Caco-2 (cell line): ENCODE measurements at regions not wholly inside any gene's neighbourhood (a gene's known extent, or its start where the extent isn't known, plus 50 kb on each side); places are given as distances from the start of the nearest gene placed in this dataset.

Experiments
- BruUV-seq: library from RNA; stranded (reverse); fragments of 400-500 nt; replicated peaks from 2 replicates; lab custom pipeline; 2021; lab: Mats Ljungman, UMichigan
- CTCF ChIA-PET: fragments of 300-600 bp; sonication (Branson Sonifier 250); formaldehyde crosslinking; loops from one replicate; lab custom pipeline; 2022; ENCODE audit warnings: antibody characterized with exemption; lab: Charles Lee
- POLR2A ChIA-PET: fragments of 300-600 bp; sonication (Branson Sonifier 250); formaldehyde crosslinking; loops from one replicate; lab custom pipeline; 2022; ENCODE audit warnings: antibody characterized with exemption; lab: Charles Lee
- DNase-seq, 2 experiments: peaks; one replicate each; pipeline versions ENCODE4 v3.0.0 to v3.0.0-alpha.2; 2020 to 2022
- H3K27me3 ChIP-seq: replicated peaks from 2 replicates; pipeline ENCODE4 v1.6.0; 2011; ENCODE audit warnings: low read length; ENCODE audit not compliant: control insufficient read depth, insufficient read depth
- H3K36me3 ChIP-seq: 2 replicates; pipeline ENCODE4 v1.5.1; 2011; ENCODE audit warnings: low read length; ENCODE audit not compliant: control insufficient read depth, insufficient read depth
- H3K4me1 ChIP-seq: fragments of 250-450 bp; sonication (Bioruptor Pico); 2 replicates; pipeline ENCODE4 v1.5.1; 2020; ENCODE audit warnings: mild to moderate bottlenecking
- H3K4me3 ChIP-seq: 2 replicates; pipeline ENCODE4 v1.5.1; 2011; ENCODE audit warnings: low read depth, mild to moderate bottlenecking, control low read depth, low read length
- H3K9me3 ChIP-seq: fragments of 250-450 bp; sonication (Bioruptor Pico); 2 replicates; pipeline ENCODE4 v1.5.1; 2020; ENCODE audit warnings: mild to moderate bottlenecking, moderate library complexity
- H3K27ac Mint-ChIP-seq: one replicate; pipeline ENCODE4 v1.8.0; 2022; ENCODE audit warnings: mixed read lengths; ENCODE audit not compliant: unreplicated experiment
- H3K27me3 Mint-ChIP-seq: one replicate; pipeline ENCODE4 v1.8.0; 2022; ENCODE audit warnings: mixed read lengths; ENCODE audit not compliant: insufficient read depth, unreplicated experiment
- H3K36me3 Mint-ChIP-seq: one replicate; pipeline ENCODE4 v1.8.0; 2022; ENCODE audit warnings: mild to moderate bottlenecking, mixed read lengths; ENCODE audit not compliant: insufficient read depth, unreplicated experiment
- H3K4me1 Mint-ChIP-seq: one replicate; pipeline ENCODE4 v1.8.0; 2022; ENCODE audit warnings: low read depth, mixed read lengths; ENCODE audit not compliant: unreplicated experiment
- H3K4me3 Mint-ChIP-seq: one replicate; pipeline ENCODE4 v1.8.0; 2022; ENCODE audit warnings: mild to moderate bottlenecking, moderate library complexity, mixed read lengths; ENCODE audit not compliant: unreplicated experiment
- H3K9me3 Mint-ChIP-seq: one replicate; pipeline ENCODE4 v1.8.0; 2022; ENCODE audit warnings: mixed read lengths; ENCODE audit not compliant: unreplicated experiment
- CTCF ChIP-seq, 2 experiments: fragments of 200-600 bp in 1 of 2; IDR thresholded peaks; 1 replicate in 1 of 2; 2 replicates in 1 of 2; pipeline versions ENCODE4 v1.5.1 to v1.8.0; 2011 to 2022; ENCODE audit warnings: antibody characterized with exemption in 1 of 2, control low read depth in 1 of 2, inconsistent platforms in 1 of 2, low read depth in 1 of 2, low read length in 1 of 2, mild to moderate bottlenecking in 1 of 2, moderate library complexity in 1 of 2; ENCODE audit not compliant: insufficient read depth in 1 of 2, severe bottlenecking in 1 of 2, unreplicated experiment in 1 of 2
- intact Hi-C: fragments of 100-400 bp; cut with micrococcal nuclease; formaldehyde crosslinking; loops from one replicate; pipeline ENCODE4 v1.10.0; 2022; ENCODE audit not compliant: unreplicated experiment

- H3K4me3 ChIP-seq, result no peak overlapping the region
- no peak for TF ChIP-seq CTCF (IDR thresholded peaks at IDR 0.05; ENCODE audit: insufficient read depth in 1 of 2, low read depth in 1 of 2, low read length in 1 of 2, severe bottlenecking in 1 of 2, unreplicated experiment in 1 of 2)
- ChIA-PET CTCF (no interaction called here), POLR2A (no interaction called here)
- H3K9me3 Mint-ChIP-seq, result no peaks in the 10 kb centered on the region
- intact Hi-C loops, result no loop called here
- H3K36me3 Mint-ChIP-seq, result no peaks in the 10 kb centered on the region
- H3K36me3 ChIP-seq, result no peaks in the 10 kb centered on the region
- H3K27ac Mint-ChIP-seq, result no peak overlapping the region
- no peaks in the 10 kb centered on the region for H3K4me1 ChIP-seq
- H3K4me3 Mint-ChIP-seq, result no peak overlapping the region
- H3K27me3 Mint-ChIP-seq, result peaks cover 3% of the 10 kb centered on the region
- no peaks in the 10 kb centered on the region for H3K4me1 Mint-ChIP-seq
- H3K27me3 ChIP-seq, result no peaks in the 10 kb centered on the region
- no peaks in the 10 kb centered on the region for H3K9me3 ChIP-seq
- no TSS peak for BruUV-seq
- DNase-seq, result no peak
These were observed 150.4 kb upstream of the GAREM1 start for GRCh38 chr18:32621034-32621433.

- no peak overlapping the region for H3K4me3 Mint-ChIP-seq
- H3K9me3 Mint-ChIP-seq, result no peaks in the 10 kb centered on the region
- CTCF ChIA-PET, result no interaction called here
- no peaks in the 10 kb centered on the region for H3K27me3 Mint-ChIP-seq
- no peak for TF ChIP-seq CTCF (IDR thresholded peaks at IDR 0.05; ENCODE audit: insufficient read depth in 1 of 2, low read depth in 1 of 2, low read length in 1 of 2, severe bottlenecking in 1 of 2, unreplicated experiment in 1 of 2)
- H3K36me3 Mint-ChIP-seq, result no peaks in the 10 kb centered on the region
- Histone ChIP-seq H3K4me1 (no peaks in the 10 kb centered on the region), H3K36me3 (no peaks in the 10 kb centered on the region), H3K27me3 (no peaks in the 10 kb centered on the region), H3K4me3 (no peak overlapping the region), H3K9me3 (no peaks in the 10 kb centered on the region)
- BruUV-seq, result no TSS peak
- no peak overlapping the region for H3K27ac Mint-ChIP-seq
- POLR2A ChIA-PET, result no interaction called here
- intact Hi-C loops, result no loop called here
- H3K4me1 Mint-ChIP-seq, result no peaks in the 10 kb centered on the region
- no peak for DNase-seq
These were observed 147.9 kb upstream of the GAREM1 start for GRCh38 chr18:32618546-32618945.

- POLR2A ChIA-PET, result no interaction called here
- Mint-ChIP-seq H3K9me3 (no peaks in the 10 kb centered on the region), H3K4me1 (no peaks in the 10 kb centered on the region), H3K36me3 (no peaks in the 10 kb centered on the region), H3K4me3 (no peak overlapping the region), H3K27me3 (no peaks in the 10 kb centered on the region), H3K27ac (no peak overlapping the region)
- Histone ChIP-seq H3K9me3 (no peaks in the 10 kb centered on the region), H3K27me3 (no peaks in the 10 kb centered on the region), H3K36me3 (no peaks in the 10 kb centered on the region), H3K4me1 (no peaks in the 10 kb centered on the region), H3K4me3 (no peak overlapping the region)
- no peak for DNase-seq
- intact Hi-C loops, result no loop called here
- no TSS peak for BruUV-seq
- CTCF ChIA-PET, result no interaction called here
- no peak for TF ChIP-seq CTCF (IDR thresholded peaks at IDR 0.05; ENCODE audit: insufficient read depth in 1 of 2, low read depth in 1 of 2, low read length in 1 of 2, severe bottlenecking in 1 of 2, unreplicated experiment in 1 of 2)
These were observed 143.1 kb upstream of the GAREM1 start for GRCh38 chr18:32613821-32614220.
